Stimulated activated naive B cell treated with anti-CD40 and anti-IgM and Interleukin-4, amounts not matched to agents 10 μg/mL and 1 μg/mL and 100 μg/mL, for 72 hours (primary cell): ENCODE measurements at regions not wholly inside any gene's neighbourhood (a gene's known extent, or its start where the extent isn't known, plus 50 kb on each side); places are given as distances from the start of the nearest gene placed in this dataset.

ENCODE experiments used
- ATAC-seq, 2 donors: fragments of 150-1000 bp; cut with Tn5 transposase; replicated peaks; 2 replicates each; pipeline ENCODE4 v1.10.0; 2021; ENCODE audit warnings: moderate library complexity in 1 of 2
- DNase-seq: peaks from one replicate; pipeline ENCODE4 v3.0.0; 2021
- H3K27ac Mint-ChIP-seq: one replicate; pipeline ENCODE4 v1.8.0; 2022; ENCODE audit warnings: mild to moderate bottlenecking, mixed read lengths
- H3K27me3 Mint-ChIP-seq, 2 donors: one replicate each; pipeline ENCODE4 v1.8.0; 2022; ENCODE audit warnings: mixed read lengths in 2 of 2
- H3K36me3 Mint-ChIP-seq, 2 donors: one replicate each; pipeline ENCODE4 v1.8.0; 2022; ENCODE audit warnings: mixed read lengths in 2 of 2, mild to moderate bottlenecking in 1 of 2
- H3K4me1 Mint-ChIP-seq, 2 donors: one replicate each; pipeline ENCODE4 v1.8.0; 2022; ENCODE audit warnings: mixed read lengths in 2 of 2, mild to moderate bottlenecking in 1 of 2
- H3K4me3 Mint-ChIP-seq, 2 donors: one replicate each; pipeline ENCODE4 v1.8.0; 2022; ENCODE audit warnings: mild to moderate bottlenecking in 2 of 2, mixed read lengths in 2 of 2, moderate library complexity in 1 of 2
- H3K9me3 Mint-ChIP-seq, 2 donors: one replicate each; pipeline ENCODE4 v1.8.0; 2022; ENCODE audit warnings: mixed read lengths in 2 of 2, mild to moderate bottlenecking in 1 of 2

DNA sequence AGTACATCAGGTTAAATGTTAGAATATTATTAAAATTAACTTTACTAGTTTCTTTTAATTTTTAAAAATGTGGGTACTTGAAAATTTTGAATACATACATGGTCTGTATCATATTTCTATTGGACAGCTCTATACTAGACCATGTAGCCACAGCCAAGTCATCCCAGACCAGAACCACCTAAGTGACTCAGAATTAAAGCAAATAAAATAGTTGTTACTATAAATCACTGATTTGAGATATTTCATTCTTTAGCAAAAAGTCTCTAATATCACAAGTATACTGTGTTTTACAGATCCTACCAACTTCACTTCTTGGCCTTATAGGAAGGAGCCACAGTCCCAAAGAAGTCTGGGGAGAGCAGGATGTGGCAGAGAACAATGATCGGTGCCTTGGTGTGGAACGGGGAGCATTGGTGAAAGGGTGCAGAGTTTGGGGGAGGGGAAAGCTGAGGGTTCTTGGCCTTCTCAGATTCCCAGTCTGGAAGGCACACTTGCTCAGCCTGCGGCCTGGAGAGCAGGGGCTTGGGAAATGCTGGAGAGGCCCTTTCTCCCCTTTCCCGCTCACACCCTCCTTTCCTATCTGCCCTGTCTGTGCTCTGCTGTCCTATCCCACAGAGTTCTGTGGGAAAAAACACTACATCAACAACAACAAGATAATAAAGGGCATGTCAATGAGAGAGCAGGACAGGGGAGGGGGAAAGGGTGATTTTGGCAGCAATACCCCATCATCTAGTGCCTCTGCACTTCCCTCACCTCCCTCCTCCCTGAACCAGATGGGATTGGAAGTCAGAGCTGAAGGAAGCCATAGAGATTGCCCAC lies 122.1 kb downstream of the NGF start:
- DNase-seq (no peak), ATAC-seq (no peak)
- Mint-ChIP-seq H3K9me3 (no peaks in the 10 kb centered on the region), H3K4me3 (no peak overlapping the region), H3K27ac (no peak overlapping the region), H3K4me1 (no peaks in the 10 kb centered on the region), H3K36me3 (no peaks in the 10 kb centered on the region), H3K27me3 (peaks cover 0 to 8% of the 10 kb centered on the region in 2 donors)

DNA sequence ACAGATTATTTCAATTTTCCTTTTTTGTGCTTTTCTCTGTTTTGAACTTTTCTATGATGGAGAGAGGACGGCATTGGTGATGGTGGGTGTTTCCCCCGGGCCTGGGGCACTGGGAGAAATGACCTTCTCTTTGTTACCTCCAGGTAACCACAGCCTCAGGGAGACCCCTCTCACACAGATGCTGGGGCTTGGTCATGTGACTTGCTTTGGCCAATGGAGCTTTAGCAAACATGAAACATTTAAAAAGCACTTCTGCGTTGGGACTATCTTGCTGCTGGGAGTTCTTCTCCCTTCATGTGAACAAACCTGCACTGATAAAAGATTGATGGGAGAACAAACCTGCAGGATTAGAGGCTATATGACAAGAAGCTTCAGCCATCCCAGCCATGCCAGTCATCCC lies 122.9 kb downstream of the NGF start:
- Mint-ChIP-seq H3K9me3 (peaks cover 0 to 1% of the 10 kb centered on the region in 2 donors), H3K4me3 (no peak overlapping the region), H3K27me3 (peaks cover 0 to 8% of the 10 kb centered on the region in 2 donors), H3K4me1 (no peaks in the 10 kb centered on the region), H3K27ac (no peak overlapping the region), H3K36me3 (no peaks in the 10 kb centered on the region)
- ATAC-seq = no peak
- DNase-seq = no peak

DNA sequence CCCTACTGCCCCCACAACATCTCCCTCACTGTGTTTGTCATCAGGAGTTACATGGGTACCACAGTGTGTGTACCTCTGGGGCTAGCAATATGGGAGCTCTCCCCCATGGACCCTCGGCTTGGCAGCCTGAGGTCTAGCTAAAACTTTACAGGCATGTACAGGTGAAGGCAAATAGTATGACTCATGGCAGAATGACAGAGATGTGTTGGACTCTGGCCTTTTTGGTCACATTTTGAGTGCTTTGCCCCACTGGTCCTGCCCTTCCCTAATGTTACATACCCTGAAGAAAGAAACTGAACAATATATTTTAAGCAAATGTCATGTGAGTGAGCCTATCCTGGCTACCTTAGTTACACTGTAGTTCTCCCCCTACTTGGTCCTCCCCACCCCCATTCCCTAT lies 124.0 kb downstream of the NGF start:
- no peak overlapping the region for H3K4me3 Mint-ChIP-seq
- H3K36me3 Mint-ChIP-seq = no peaks in the 10 kb centered on the region
- H3K27me3 Mint-ChIP-seq = peaks cover 0 to 8% of the 10 kb centered on the region in 2 donors
- no peak for ATAC-seq
- DNase-seq = no peak
- no peak overlapping the region for H3K27ac Mint-ChIP-seq
- no peaks in the 10 kb centered on the region for H3K4me1 Mint-ChIP-seq
- H3K9me3 Mint-ChIP-seq = peaks cover 0 to 2% of the 10 kb centered on the region in 2 donors

DNA sequence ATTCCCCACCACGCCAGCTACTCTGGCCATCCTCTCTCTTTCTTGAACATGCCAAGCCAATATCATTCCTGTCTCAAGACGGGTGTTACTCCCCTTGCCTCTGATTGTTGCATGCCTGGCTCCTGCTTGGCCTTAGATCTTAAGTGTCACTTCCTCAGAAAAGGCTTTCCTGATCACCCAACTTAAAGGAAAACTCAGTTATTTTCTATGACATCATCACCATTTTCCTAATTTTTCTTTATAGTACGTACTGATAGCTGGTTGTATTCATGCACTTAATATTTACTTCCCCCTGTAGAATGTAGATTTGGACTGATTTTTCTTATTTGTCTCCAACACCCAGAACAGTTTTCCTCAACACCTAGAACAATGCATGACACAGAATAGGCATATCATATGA lies 123.8 kb upstream of the TSPAN2 start:
- ATAC-seq (no peak), DNase-seq (no peak)
- peaks cover 0 to 2% of the 10 kb centered on the region in 2 donors for H3K9me3 Mint-ChIP-seq
- H3K27ac Mint-ChIP-seq = no peak overlapping the region
- H3K36me3 Mint-ChIP-seq = no peaks in the 10 kb centered on the region
- H3K4me3 Mint-ChIP-seq = no peak overlapping the region
- H3K4me1 Mint-ChIP-seq = no peaks in the 10 kb centered on the region
- H3K27me3 Mint-ChIP-seq = peaks cover 0 to 8% of the 10 kb centered on the region in 2 donors

DNA sequence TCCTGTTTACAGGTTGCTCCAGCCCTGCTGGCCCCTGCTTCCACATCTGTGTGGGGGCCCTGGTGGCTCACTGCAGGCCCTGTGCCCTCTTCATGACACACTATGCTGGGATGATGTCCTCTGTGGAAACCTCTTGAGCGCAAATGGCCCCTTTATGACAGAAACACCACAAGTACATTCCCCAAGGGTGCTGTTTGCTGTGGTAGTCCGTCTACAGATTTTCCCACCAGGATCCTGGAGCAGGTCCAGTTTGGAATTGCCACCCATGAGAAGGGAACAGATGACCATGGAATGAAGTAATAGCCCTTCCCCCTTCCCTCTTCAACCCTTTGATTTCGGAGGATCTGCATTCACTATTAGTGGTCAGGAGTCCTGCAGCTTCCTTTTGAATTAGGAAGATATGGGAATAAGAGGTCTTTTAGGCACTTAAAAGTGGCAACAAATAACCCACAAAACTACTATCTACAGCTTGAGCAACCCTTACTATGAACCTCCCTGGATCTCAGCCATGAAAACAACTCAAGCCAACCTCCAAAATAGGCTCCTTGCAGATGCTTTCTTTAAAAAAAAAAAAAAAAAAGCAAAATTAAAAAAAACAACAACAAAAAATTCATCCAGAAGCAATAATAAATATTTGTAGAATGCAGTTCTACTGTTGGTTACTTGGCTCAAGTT lies 121.9 kb upstream of the TSPAN2 start:
- Mint-ChIP-seq H3K9me3 (peaks cover 0 to 2% of the 10 kb centered on the region in 2 donors), H3K27me3 (no peaks in the 10 kb centered on the region), H3K4me1 (no peaks in the 10 kb centered on the region), H3K27ac (no peak overlapping the region), H3K36me3 (no peaks in the 10 kb centered on the region), H3K4me3 (no peak overlapping the region)
- ATAC-seq = no peak
- no peak for DNase-seq

DNA sequence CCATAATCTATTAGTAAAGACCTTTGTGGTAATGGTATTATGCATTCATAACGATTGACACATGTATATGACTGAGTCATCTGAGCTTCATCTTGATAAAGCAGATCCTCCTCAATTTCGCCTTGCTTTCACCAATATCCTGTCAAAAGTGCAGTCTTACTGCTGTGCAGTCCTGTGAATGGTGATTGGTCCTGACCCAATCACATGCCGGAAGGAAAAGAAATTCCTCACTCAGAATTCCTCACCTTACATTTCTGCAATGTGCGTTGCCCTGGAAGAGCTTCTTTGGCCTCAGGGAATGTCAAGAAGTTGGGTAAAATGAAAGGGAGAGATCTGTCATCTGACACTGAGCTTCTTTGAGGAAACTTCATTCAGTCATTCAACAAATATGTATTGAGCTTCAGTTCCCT lies 121.0 kb upstream of the TSPAN2 start:
- H3K4me3 Mint-ChIP-seq = no peak overlapping the region
- H3K4me1 Mint-ChIP-seq = no peaks in the 10 kb centered on the region
- H3K27ac Mint-ChIP-seq = no peak overlapping the region
- H3K27me3 Mint-ChIP-seq = no peaks in the 10 kb centered on the region
- no peaks in the 10 kb centered on the region for H3K36me3 Mint-ChIP-seq
- ATAC-seq = no peak
- H3K9me3 Mint-ChIP-seq = peaks cover 0 to 2% of the 10 kb centered on the region in 2 donors
- no peak for DNase-seq

DNA sequence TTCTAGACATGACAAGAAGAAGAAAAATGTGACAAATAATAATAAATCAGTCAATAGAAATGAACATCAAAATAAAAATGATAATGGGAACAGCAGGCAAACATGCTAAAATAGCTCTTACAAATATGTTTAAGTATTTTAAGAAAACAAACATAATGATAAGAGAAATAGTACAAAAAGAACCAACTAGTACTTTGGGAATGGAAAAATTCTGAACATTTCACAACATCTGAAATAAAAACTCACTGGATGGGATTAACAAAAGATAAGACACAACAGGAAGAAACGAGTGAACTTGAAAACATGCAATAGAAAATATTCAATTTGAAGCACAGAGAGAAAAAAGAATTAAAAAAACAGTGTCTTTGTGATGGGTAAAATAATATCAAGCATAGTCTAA lies 115.2 kb upstream of the TSPAN2 start:
- Mint-ChIP-seq H3K4me3 (no peak overlapping the region), H3K27me3 (no peaks in the 10 kb centered on the region), H3K4me1 (no peaks in the 10 kb centered on the region), H3K27ac (no peak overlapping the region), H3K9me3 (peaks cover 8 to 10% of the 10 kb centered on the region in 2 donors), H3K36me3 (no peaks in the 10 kb centered on the region)
- ATAC-seq = no peak
- DNase-seq = no peak

DNA sequence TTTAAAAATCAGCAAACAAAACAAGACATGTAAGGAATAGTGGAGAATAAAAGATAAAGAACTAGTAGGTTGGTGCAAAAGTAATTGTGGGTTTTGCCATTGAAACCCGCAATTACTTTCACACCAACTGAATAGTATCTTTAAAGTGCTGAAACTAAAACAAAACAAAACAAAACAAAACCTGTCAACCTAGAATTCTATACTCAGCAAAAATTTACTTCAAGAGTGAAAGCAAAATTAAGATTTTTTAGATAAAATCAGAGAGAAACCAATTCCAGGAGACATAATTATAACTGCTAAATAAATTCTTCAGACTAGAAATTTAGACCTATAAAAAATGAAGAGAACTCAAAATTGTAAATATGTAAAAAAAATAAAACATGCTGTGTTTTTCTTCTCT lies 114.0 kb upstream of the TSPAN2 start:
- no peak for DNase-seq
- H3K36me3 Mint-ChIP-seq = no peaks in the 10 kb centered on the region
- H3K9me3 Mint-ChIP-seq = peaks cover 8 to 10% of the 10 kb centered on the region in 2 donors
- no peak for ATAC-seq
- H3K27ac Mint-ChIP-seq = no peak overlapping the region
- H3K4me1 Mint-ChIP-seq = no peaks in the 10 kb centered on the region
- no peak overlapping the region for H3K4me3 Mint-ChIP-seq
- peaks cover 0 to 5% of the 10 kb centered on the region in 2 donors for H3K27me3 Mint-ChIP-seq

DNA sequence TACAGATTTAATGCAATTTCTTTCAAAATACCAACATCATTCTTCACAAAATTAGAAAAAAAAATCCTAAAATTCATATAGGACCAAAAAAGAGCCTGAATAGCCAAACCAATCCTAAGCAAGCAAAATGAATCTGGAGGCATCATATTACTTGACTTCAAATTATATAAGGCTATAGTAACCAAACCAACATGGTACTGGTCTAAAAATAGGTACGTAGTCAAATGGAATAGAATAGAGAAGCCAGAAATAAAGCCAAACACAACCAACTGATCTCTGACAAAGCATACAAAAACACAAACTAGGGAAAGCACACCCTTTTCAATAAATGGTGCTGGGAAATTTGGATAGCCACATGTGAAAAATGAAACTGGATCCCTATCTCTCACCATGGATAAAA lies 112.3 kb upstream of the TSPAN2 start:
- no peak for ATAC-seq
- Mint-ChIP-seq H3K27ac (no peak overlapping the region), H3K27me3 (peaks cover 4 to 5% of the 10 kb centered on the region in 2 donors), H3K9me3 (peaks cover 8 to 10% of the 10 kb centered on the region in 2 donors), H3K4me3 (no peak overlapping the region), H3K4me1 (no peaks in the 10 kb centered on the region), H3K36me3 (no peaks in the 10 kb centered on the region)
- DNase-seq = no peak

DNA sequence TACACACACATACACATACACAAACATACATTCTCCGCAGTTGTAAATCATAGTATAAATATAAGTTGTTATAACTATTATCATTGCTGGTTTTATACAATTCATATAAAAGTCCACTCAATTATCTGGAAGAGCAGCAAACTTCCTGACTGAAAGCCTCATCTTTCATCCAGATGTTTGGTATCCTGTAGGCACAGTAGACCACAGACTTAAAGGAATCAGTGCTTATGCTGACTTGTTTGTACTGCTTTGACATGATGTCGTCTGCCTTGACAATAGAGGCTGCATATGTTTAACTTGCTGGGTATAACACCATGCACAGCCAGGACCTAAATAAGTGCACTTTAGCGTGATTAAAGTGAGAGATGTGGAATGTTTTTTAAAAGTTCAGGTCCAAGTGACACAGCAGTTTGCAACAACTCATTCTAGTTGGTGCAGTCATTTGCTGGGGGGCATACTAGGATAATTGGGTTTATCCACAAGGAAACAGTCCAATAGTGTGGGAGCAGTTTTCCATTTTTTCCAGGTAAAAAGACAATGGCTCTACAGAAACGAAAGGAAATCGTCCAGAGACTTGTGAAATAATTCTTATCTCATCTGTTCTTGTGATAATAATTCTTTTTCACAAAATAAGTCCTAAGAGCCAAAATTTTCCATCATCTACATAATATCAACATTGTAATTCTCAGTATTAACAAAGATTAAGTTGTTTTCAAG lies 110.3 kb upstream of the TSPAN2 start:
- ATAC-seq = no peak
- no peaks in the 10 kb centered on the region for H3K36me3 Mint-ChIP-seq
- peaks cover 4 to 5% of the 10 kb centered on the region in 2 donors for H3K27me3 Mint-ChIP-seq
- H3K4me1 Mint-ChIP-seq = no peaks in the 10 kb centered on the region
- no peak for DNase-seq
- H3K9me3 Mint-ChIP-seq = peaks cover 8 to 10% of the 10 kb centered on the region in 2 donors
- no peak overlapping the region for H3K27ac Mint-ChIP-seq
- H3K4me3 Mint-ChIP-seq = no peak overlapping the region

DNA sequence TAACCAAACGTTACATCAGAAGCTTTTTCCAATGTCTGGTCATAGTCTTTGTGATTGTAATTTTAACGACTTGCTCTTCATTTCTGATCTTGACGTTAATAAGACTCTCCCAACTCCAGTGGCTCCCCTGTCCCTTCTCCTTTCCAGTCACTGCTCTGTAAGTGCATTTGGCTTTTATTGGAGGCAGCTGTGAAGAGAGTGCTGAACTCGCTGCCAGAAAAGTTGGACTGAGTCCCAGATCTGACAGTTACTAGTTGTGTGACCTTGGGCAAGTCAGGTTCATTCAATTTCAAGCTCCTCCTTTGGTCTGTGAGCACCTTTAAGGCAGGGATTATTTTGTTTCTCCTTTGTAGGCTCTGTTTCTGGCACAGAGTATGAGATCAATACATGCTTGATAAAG lies 109.6 kb upstream of the TSPAN2 start:
- no peak overlapping the region for H3K27ac Mint-ChIP-seq
- peaks cover 8 to 10% of the 10 kb centered on the region in 2 donors for H3K9me3 Mint-ChIP-seq
- H3K27me3 Mint-ChIP-seq = peaks cover 4 to 10% of the 10 kb centered on the region in 2 donors
- DNase-seq (no peak), ATAC-seq (no peak)
- no peaks in the 10 kb centered on the region for H3K4me1 Mint-ChIP-seq
- H3K36me3 Mint-ChIP-seq = no peaks in the 10 kb centered on the region
- no peak overlapping the region for H3K4me3 Mint-ChIP-seq

DNA sequence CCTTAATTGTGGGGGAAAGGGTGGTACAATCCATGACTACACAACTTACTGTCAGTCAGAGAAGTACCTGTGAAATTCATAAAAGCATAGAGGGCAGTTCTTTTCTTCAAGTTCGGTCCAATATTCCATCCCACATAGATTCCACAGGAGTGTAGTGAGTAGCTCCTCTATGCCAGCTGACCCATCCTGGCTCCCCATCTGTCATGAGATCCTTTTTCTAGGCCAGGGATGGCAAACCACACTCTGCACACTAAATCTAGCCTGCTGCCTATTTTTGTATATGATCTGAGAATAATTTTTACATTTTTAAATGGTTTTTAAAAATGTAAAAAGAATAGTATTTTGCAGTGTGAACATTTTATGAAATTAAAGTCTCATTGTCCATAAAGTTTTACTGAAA lies 107.0 kb upstream of the TSPAN2 start:
- Mint-ChIP-seq H3K9me3 (peaks cover 0 to 1% of the 10 kb centered on the region in 2 donors), H3K36me3 (no peaks in the 10 kb centered on the region), H3K4me1 (no peaks in the 10 kb centered on the region), H3K27me3 (peaks cover 4 to 12% of the 10 kb centered on the region in 2 donors), H3K4me3 (no peak overlapping the region), H3K27ac (no peak overlapping the region)
- ATAC-seq (no peak), DNase-seq (no peak)

DNA sequence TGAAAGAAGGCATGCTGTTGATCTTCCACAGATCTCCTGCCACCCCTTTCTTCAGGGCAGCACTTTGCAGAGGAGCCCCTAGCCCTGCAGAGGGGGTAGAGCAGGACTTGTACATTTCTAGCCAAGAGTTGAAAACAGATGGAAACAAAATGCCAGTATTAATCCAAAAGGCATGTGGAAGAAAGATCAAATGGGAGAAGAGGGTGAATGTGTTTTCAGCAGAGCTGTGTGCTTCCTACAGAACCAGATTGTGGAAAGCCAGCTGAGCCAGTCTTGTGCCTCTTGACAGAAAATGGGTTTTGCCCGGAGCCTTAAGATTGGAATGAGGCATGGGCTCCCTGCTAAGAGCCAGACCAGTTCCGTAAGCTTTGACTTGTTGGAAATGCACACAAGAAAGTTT lies 105.2 kb upstream of the TSPAN2 start:
- ATAC-seq = no peak

DNA sequence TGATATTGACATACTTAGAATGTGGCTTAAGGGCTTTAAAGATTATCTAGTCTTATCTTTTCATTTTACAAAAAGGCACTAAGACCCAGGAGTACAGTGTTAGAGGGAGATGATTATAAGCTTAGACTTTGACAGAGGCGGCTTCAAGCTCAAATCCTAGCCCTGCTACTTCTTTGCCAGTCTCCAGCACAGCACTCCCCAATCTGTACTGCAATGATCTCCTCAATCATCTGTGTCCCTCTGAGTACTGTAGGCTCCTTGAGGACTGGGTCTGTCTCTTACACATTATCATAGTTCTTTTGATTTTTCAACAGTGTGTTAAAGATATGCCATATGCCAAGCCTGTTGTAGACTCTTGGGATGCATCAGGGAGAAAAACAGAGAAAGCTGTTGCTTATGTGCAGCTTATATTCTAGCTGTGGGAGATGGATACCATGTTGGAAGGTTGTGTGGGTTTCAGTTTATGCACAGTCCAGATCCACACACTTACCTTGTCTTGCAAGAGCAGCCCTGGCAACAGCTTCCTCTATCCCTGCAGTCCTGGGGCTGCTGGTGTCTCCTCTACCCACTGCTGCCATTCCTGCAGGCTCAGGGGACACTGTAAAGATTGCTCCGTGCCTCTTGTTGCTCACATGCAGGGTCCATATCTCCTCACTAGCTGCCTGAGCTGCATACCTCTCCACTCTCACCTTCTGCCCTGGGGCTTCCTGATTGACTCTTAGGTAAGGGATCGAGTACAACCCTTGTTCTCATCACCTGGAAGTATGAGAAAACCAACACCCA lies 103.9 kb upstream of the TSPAN2 start:
- H3K27me3 Mint-ChIP-seq = peaks cover 8% of the 10 kb centered on the region in 2 donors
- ATAC-seq (peak in 1 of 2 donors; percentile 12), DNase-seq (no peak)
- no peaks in the 10 kb centered on the region for H3K4me1 Mint-ChIP-seq
- H3K9me3 Mint-ChIP-seq = no peaks in the 10 kb centered on the region
- H3K27ac Mint-ChIP-seq = no peak overlapping the region
- H3K4me3 Mint-ChIP-seq = no peak overlapping the region
- no peaks in the 10 kb centered on the region for H3K36me3 Mint-ChIP-seq

More for the DNA sequence above, 105.2 kb upstream of the TSPAN2 start:
- Mint-ChIP-seq H3K27ac (no peak overlapping the region), H3K4me3 (no peak overlapping the region), H3K27me3 (peaks cover 4 to 12% of the 10 kb centered on the region in 2 donors), H3K36me3 (no peaks in the 10 kb centered on the region), H3K4me1 (no peaks in the 10 kb centered on the region), H3K9me3 (no peaks in the 10 kb centered on the region)
- DNase-seq = no peak
